ENCODE measurements at regions not wholly inside any gene's neighbourhood (a gene's known extent, or its start where the extent isn't known, plus 50 kb on each side); places are given as distances from the start of the nearest gene placed in this dataset.
"Not testable (repeated sequence)": the region's sequence is repeated elsewhere in the genome, so short reads cannot be mapped to it uniquely, and the experiment has no call there.

GRCh38 chr6:63014290-63014689 lies 197.0 kb upstream of the FKBP1C start:
- no peak for DNase-seq
- Histone ChIP-seq H3K36me3 (no peaks in the 10 kb centered on the region), H3K9me3 (no peaks in the 10 kb centered on the region), H3K27me3 (no peaks in the 10 kb centered on the region), H3K4me1 (no peaks in the 10 kb centered on the region), H3K27ac (no peak overlapping the region), H3K9ac (ENCODE audit: low read depth in 2 of 2, low read length in 2 of 2) (no peak overlapping the region), H3K4me3 (no peak overlapping the region)
- intact Hi-C loops (cut with DNase I) = no loop called here
- no peak for TF ChIP-seq CTCF (IDR thresholded peaks at IDR 0.05)

- H3K4me1 ChIP-seq = no peaks in the 10 kb centered on the region
- no peaks in the 10 kb centered on the region for H3K36me3 ChIP-seq
- no peaks in the 10 kb centered on the region for H3K9me3 ChIP-seq
- H3K9ac ChIP-seq (ENCODE audit: low read depth in 2 of 2, low read length in 2 of 2) = no peak overlapping the region
- H3K27ac ChIP-seq = no peak overlapping the region
- no peak overlapping the region for H3K4me3 ChIP-seq
- intact Hi-C loops (cut with DNase I) = no loop called here
- no peak for DNase-seq
- H3K27me3 ChIP-seq = no peaks in the 10 kb centered on the region
- no peak for TF ChIP-seq CTCF (IDR thresholded peaks at IDR 0.05)
Measured at GRCh38 chr6:63022631-63023030, 188.6 kb upstream of the FKBP1C start.

GRCh38 chr6:63023726-63024125 lies 187.5 kb upstream of the FKBP1C start:
- Histone ChIP-seq H3K27ac (no peak overlapping the region), H3K4me1 (no peaks in the 10 kb centered on the region), H3K9me3 (no peaks in the 10 kb centered on the region), H3K36me3 (no peaks in the 10 kb centered on the region), H3K4me3 (no peak overlapping the region), H3K27me3 (no peaks in the 10 kb centered on the region), H3K9ac (ENCODE audit: low read depth in 2 of 2, low read length in 2 of 2) (no peak overlapping the region)
- no peak for TF ChIP-seq CTCF (IDR thresholded peaks at IDR 0.05)
- intact Hi-C loops (cut with DNase I) = no loop called here
- no peak for DNase-seq

- no peaks in the 10 kb centered on the region for H3K9me3 ChIP-seq
- intact Hi-C loops (cut with DNase I) = no loop called here
- H3K4me1 ChIP-seq = no peaks in the 10 kb centered on the region
- no peak overlapping the region for H3K9ac ChIP-seq (ENCODE audit: low read depth in 2 of 2, low read length in 2 of 2)
- H3K27ac ChIP-seq = no peak overlapping the region
- TF ChIP-seq CTCF (IDR thresholded peaks at IDR 0.05) = no peak
- H3K27me3 ChIP-seq = no peaks in the 10 kb centered on the region
- DNase-seq = no peak
- H3K36me3 ChIP-seq = no peaks in the 10 kb centered on the region
- no peak overlapping the region for H3K4me3 ChIP-seq
Measured at GRCh38 chr6:63049216-63049615, 162.1 kb upstream of the FKBP1C start.

- H3K9me3 ChIP-seq; H3K9ac ChIP-seq (ENCODE audit: low read depth in 2 of 2, low read length in 2 of 2); H3K4me1 ChIP-seq; H3K27ac ChIP-seq; H3K36me3 ChIP-seq; H3K27me3 ChIP-seq; intact Hi-C loops (cut with DNase I); DNase-seq; H3K4me3 ChIP-seq: not testable (repeated sequence)
Measured at GRCh38 chr6:63053206-63053605, 158.1 kb upstream of the FKBP1C start.

- Histone ChIP-seq H3K4me1 (no peaks in the 10 kb centered on the region), H3K27me3 (no peaks in the 10 kb centered on the region), H3K9me3 (no peaks in the 10 kb centered on the region), H3K27ac (no peak overlapping the region), H3K4me3 (no peak overlapping the region), H3K9ac (ENCODE audit: low read depth in 2 of 2, low read length in 2 of 2) (no peak overlapping the region), H3K36me3 (no peaks in the 10 kb centered on the region)
- no peak for TF ChIP-seq CTCF (IDR thresholded peaks at IDR 0.05)
- intact Hi-C loops (cut with DNase I) = no loop called here
- no peak for DNase-seq
Measured at GRCh38 chr6:63058601-63059000, 152.7 kb upstream of the FKBP1C start.

Data from colonic mucosa (tissue), 4 donors.